AG20443 (cell line): ENCODE measurements at regions not wholly inside any gene's neighbourhood (a gene's known extent, or its start where the extent isn't known, plus 50 kb on each side); places are given as distances from the start of the nearest gene placed in this dataset.

Source experiments
- DNase-seq: peaks from one replicate; pipeline ENCODE4 v3.0.0; 2012; ENCODE audit warnings: low spot score, mixed read lengths

GRCh38 chr2:48107326-48107925, 201.1 kb upstream of the FBXO11 start:
- peak; percentile 47 for DNase-seq

GRCh38 chr2:48108455-48108854, 202.2 kb upstream of the FBXO11 start:
- no peak for DNase-seq

GRCh38 chr2:48109491-48110204, 203.3 kb upstream of the FBXO11 start:
- DNase-seq = no peak

GRCh38 chr2:48110492-48110891, 204.0 kb upstream of the FOXN2 start:
- no peak for DNase-seq

- no peak for DNase-seq
Measured at GRCh38 chr2:48112911-48113680, 201.4 kb upstream of the FOXN2 start.

- DNase-seq = no peak
Measured at GRCh38 chr2:48113767-48114166, 200.7 kb upstream of the FOXN2 start.

GRCh38 chr2:48114256-48114655, 200.2 kb upstream of the FOXN2 start:
- peak; percentile 31 for DNase-seq

- no peak for DNase-seq
Measured at GRCh38 chr2:48116497-48116896, 198.0 kb upstream of the FOXN2 start.

- DNase-seq = no peak
Measured at GRCh38 chr2:48118895-48119294, 195.6 kb upstream of the FOXN2 start.

- DNase-seq = no peak
Measured at GRCh38 chr2:48120112-48120511, 194.4 kb upstream of the FOXN2 start.

- DNase-seq = no peak
Measured at GRCh38 chr2:48120759-48121242, 193.7 kb upstream of the FOXN2 start.

- no peak for DNase-seq
Measured at GRCh38 chr2:48122166-48122565, 192.3 kb upstream of the FOXN2 start.

GRCh38 chr2:48124592-48124991, 189.9 kb upstream of the FOXN2 start:
- DNase-seq = no peak

- no peak for DNase-seq
Measured at GRCh38 chr2:48126162-48126561, 188.3 kb upstream of the FOXN2 start.

- DNase-seq = no peak
Measured at GRCh38 chr2:48127612-48128191, 186.8 kb upstream of the FOXN2 start.

GRCh38 chr2:48129293-48129950, 185.1 kb upstream of the FOXN2 start:
- DNase-seq = no peak

GRCh38 chr2:48131539-48132270, 182.8 kb upstream of the FOXN2 start:
- peak; percentile 33 for DNase-seq

- no peak for DNase-seq
Measured at GRCh38 chr2:48132271-48132625, 182.2 kb upstream of the FOXN2 start.

GRCh38 chr2:48134704-48135103, 179.8 kb upstream of the FOXN2 start:
- DNase-seq = no peak

GRCh38 chr2:48135797-48136196, 178.7 kb upstream of the FOXN2 start:
- no peak for DNase-seq

- DNase-seq = no peak
Measured at GRCh38 chr2:48137829-48138228, 176.7 kb upstream of the FOXN2 start.

- no peak for DNase-seq
Measured at GRCh38 chr2:48138898-48139297, 175.6 kb upstream of the FOXN2 start.
